DOHH2 (cell line): ENCODE measurements at regions not wholly inside any gene's neighbourhood (a gene's known extent, or its start where the extent isn't known, plus 50 kb on each side); places are given as distances from the start of the nearest gene placed in this dataset.

Experiments
- EZH2phosphoT487 ChIP-seq: fragments of 200-600 bp; sonication (generic); IDR thresholded peaks from 2 replicates; pipeline ENCODE4 v1.6.1; 2017; ENCODE audit warnings: borderline replicate concordance, mild to moderate bottlenecking, antibody characterized with exemption, low read length, moderate library complexity, mixed read lengths
- TF ChIP-seq, protein P1 (sequence below): fragments of 200-600 bp; sonication (generic); IDR thresholded peaks from one replicate; pipeline ENCODE4 v1.5.1; 2014; ENCODE audit warnings: antibody characterized with exemption, mild to moderate bottlenecking, low read depth, low read length; ENCODE audit not compliant: poor library complexity, severe bottlenecking

GRCh38 chr1:36691374-36691773, 208.7 kb upstream of the CSF3R start:
- TF ChIP-seq, protein P1, sequence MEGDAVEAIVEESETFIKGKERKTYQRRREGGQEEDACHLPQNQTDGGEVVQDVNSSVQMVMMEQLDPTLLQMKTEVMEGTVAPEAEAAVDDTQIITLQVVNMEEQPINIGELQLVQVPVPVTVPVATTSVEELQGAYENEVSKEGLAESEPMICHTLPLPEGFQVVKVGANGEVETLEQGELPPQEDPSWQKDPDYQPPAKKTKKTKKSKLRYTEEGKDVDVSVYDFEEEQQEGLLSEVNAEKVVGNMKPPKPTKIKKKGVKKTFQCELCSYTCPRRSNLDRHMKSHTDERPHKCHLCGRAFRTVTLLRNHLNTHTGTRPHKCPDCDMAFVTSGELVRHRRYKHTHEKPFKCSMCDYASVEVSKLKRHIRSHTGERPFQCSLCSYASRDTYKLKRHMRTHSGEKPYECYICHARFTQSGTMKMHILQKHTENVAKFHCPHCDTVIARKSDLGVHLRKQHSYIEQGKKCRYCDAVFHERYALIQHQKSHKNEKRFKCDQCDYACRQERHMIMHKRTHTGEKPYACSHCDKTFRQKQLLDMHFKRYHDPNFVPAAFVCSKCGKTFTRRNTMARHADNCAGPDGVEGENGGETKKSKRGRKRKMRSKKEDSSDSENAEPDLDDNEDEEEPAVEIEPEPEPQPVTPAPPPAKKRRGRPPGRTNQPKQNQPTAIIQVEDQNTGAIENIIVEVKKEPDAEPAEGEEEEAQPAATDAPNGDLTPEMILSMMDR = no peak
- no peak for TF ChIP-seq EZH2phosphoT487
